ENCODE measurements at regions not wholly inside any gene's neighbourhood (a gene's known extent, or its start where the extent isn't known, plus 50 kb on each side); places are given as distances from the start of the nearest gene placed in this dataset.

DNA sequence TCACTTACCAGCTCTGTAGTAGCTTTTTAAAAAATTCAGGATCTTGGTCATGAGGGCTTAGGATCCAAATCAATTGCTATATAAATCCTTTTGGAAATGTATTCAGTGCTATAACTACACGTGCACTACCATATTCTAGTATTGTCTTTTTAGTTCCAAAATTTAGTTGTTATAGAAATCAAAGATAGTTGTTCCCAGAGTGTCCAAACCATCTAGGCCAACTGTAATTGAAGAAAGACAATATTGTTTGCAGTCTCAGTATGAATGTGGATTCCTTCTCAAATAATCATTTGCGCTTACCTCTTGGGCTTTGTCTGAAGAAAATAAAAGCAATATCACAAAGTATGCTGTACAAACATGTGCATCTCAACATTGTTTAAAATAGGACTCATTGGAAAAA, 184.1 kb upstream of the EDNRB start:
- DNase-seq (ENCODE audit: low read depth): no peak
- H3K4me3 ChIP-seq (ENCODE audit: low read depth, low read length): no peak overlapping the region
- TF ChIP-seq, protein P1, sequence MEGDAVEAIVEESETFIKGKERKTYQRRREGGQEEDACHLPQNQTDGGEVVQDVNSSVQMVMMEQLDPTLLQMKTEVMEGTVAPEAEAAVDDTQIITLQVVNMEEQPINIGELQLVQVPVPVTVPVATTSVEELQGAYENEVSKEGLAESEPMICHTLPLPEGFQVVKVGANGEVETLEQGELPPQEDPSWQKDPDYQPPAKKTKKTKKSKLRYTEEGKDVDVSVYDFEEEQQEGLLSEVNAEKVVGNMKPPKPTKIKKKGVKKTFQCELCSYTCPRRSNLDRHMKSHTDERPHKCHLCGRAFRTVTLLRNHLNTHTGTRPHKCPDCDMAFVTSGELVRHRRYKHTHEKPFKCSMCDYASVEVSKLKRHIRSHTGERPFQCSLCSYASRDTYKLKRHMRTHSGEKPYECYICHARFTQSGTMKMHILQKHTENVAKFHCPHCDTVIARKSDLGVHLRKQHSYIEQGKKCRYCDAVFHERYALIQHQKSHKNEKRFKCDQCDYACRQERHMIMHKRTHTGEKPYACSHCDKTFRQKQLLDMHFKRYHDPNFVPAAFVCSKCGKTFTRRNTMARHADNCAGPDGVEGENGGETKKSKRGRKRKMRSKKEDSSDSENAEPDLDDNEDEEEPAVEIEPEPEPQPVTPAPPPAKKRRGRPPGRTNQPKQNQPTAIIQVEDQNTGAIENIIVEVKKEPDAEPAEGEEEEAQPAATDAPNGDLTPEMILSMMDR (IDR thresholded peaks at IDR 0.05; ENCODE audit: control insufficient read depth, extremely low read depth, insufficient read depth): no peak

DNA sequence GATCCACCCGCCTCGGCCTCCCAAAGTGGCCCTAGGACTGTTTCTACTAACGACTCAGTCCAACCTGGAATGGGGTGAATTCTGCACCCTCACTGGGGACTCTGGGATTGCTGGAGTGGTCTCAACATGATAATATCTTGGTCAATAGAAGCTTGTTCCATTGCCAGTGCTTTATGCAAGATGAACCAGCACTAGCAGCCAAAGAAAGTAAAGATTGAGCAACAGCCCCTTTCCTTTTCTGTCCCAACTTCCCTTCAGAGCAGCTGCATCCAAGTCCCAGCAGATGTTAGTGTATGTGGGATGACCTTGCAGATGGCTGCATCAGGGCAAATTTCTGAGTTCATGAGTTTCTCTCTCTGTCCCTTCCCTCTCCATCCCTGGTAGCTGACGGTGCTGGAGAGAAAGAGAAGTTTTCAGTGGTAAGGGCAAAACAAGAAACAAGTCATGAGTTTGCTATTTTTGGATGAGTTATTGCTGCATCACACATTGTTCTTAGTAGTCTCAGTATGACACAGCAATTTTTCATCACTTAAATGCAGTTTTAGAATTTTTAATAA, 183.6 kb upstream of the EDNRB start:
- TF ChIP-seq, protein P1 (IDR thresholded peaks at IDR 0.05; ENCODE audit: control insufficient read depth, extremely low read depth, insufficient read depth): no peak; the same call in 1 of the 2 replicates
- DNase-seq (ENCODE audit: low read depth): no peak
- H3K4me3 ChIP-seq (ENCODE audit: low read depth, low read length): no peak overlapping the region

DNA sequence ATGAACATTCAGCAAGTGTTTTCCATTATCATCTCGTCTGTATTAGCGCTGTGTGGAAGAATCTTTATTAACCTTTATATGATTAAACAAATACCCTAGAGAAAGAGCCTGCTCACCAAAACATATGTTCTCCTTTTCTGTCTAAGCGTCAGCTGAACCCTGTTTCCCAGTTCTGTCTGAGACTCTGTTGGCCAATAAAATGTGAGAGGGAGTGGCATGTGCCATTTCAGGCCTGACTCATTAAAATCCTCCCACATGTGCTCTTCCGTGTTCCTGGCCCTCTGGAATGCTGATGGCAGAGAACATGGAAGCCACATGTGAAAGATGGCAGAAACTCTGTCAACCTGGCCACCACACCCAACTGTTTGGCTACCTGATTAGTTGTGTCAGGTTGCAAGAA, 181.9 kb upstream of the EDNRB start:
- H3K4me3 ChIP-seq (ENCODE audit: low read depth, low read length): no peak overlapping the region
- no peak for DNase-seq (ENCODE audit: low read depth)
- TF ChIP-seq, protein P1 (IDR thresholded peaks at IDR 0.05; ENCODE audit: control insufficient read depth, extremely low read depth, insufficient read depth): no peak

DNA sequence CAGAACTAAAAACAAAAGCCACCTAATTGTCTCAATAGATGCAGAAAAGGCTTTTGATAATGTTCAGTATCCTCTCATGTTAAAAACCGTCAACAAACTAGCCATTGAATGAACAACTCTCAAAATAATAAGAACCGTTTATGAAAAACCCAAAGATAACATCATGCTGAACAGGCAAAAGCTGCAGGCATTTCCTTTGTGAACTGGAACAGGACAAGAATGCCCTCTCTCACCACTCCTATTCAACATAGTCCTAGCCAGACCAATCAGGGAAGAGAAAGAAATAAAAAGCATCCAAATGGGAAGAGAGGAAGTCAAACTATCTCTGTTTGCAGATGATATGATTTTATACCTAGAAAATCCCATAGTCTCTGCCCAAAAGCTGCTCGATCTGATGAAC, 179.6 kb upstream of the EDNRB start:
- no peak overlapping the region for H3K4me3 ChIP-seq (ENCODE audit: low read depth, low read length)
- no peak for DNase-seq (ENCODE audit: low read depth)
- TF ChIP-seq, protein P1 (IDR thresholded peaks at IDR 0.05; ENCODE audit: control insufficient read depth, extremely low read depth, insufficient read depth): no peak

DNA sequence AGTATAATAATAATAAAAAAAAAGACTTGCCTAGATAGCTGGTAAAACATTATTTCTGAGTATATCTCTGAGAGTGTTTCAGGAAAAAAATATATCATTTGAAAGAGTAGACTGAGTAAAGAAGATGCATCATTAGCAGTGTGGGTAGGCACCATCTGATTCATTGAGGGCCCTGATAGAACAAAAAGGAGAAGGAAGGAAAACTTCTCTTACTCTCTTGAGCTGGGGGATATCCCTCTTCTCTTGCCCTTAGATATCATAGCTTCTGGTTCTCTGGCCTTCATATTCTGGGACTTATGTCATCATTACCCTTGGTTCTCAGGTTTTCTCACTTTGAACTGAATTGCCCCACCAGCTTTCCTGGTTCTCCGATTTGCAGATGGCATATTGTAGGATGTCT, 177.6 kb upstream of the EDNRB start:
- DNase-seq (ENCODE audit: low read depth): no peak
- no peak overlapping the region for H3K4me3 ChIP-seq (ENCODE audit: low read depth, low read length)
- TF ChIP-seq, protein P1 (IDR thresholded peaks at IDR 0.05; ENCODE audit: control insufficient read depth, extremely low read depth, insufficient read depth): no peak

DNA sequence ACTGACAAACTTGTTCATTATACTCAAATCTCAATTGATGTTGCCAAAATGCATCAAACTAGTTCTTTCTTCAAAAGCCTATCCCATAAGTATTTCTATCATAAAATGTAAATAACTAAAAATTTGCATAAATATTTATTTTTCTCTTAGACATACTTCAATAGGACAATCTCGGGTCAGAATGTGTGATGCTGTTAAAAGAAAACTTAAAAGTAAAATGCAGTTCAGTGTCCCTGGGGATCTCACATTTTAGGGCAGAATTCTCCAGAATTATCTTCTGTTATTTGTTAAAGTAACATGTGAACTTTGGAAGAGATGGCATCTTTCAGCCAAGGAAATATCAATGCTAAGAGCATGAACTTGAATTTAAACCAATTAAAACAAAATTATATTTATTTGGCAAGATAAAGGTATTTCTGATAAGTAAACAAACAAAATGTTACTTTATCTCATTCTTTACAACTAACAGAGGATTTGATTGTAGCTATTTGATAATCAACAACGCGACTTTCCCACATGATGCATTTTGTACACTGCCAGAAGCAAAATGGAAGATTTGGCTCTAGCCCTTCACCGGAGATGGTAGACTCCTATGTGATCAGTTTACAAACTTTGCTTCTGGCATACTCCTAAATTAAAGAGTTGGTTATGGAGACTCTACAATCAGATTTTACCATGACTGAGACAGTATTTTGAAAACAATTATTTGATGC, 169.5 kb upstream of the EDNRB start:
- DNase-seq (ENCODE audit: low read depth): no peak
- no peak overlapping the region for H3K4me3 ChIP-seq (ENCODE audit: low read depth, low read length)
- TF ChIP-seq, protein P1 (IDR thresholded peaks at IDR 0.05; ENCODE audit: control insufficient read depth, extremely low read depth, insufficient read depth): no peak

Data from LNCaP clone FGC (cell line).